SK-N-SH (cell line): ENCODE measurements at regions not wholly inside any gene's neighbourhood (a gene's known extent, or its start where the extent isn't known, plus 50 kb on each side); places are given as distances from the start of the nearest gene placed in this dataset.

Experiments
- CTCF ChIA-PET: fragments of 300-600, 350-600 bp; formaldehyde crosslinking; extraction: SDS; loops from one replicate; lab custom pipeline; 2021; lab: Yijun Ruan, JAX
- POLR2A ChIA-PET: fragments of 350-600 bp; sonication (Branson Sonifier 250); formaldehyde crosslinking; extraction: SDS; loops from one replicate; lab custom pipeline; 2020; ENCODE audit warnings: antibody characterized with exemption, inconsistent platforms; lab: Yijun Ruan, JAX
- DNase-seq: peaks from one replicate; pipeline ENCODE4 v3.0.0; 2012
- H2AFZ ChIP-seq: fragments of 200-600 bp; sonication (generic); 2 replicates; pipeline ENCODE4 v1.8.1; 2016; ENCODE audit warnings: antibody characterized with exemption, mild to moderate bottlenecking, low read depth
- H3F3A ChIP-seq: fragments of 200-600 bp; sonication (generic); replicated peaks from 2 replicates; pipeline ENCODE3; 2016; ENCODE audit warnings: antibody characterized with exemption, mild to moderate bottlenecking; ENCODE audit not compliant: insufficient read depth
- H3K27ac ChIP-seq, 2 experiments: fragments of 200-500 bp in 1 of 2; fragments of 200-600 bp in 1 of 2; sonication (Bioruptor generic) in 1 of 2; sonication (generic), shearing (Covaris generic) in 1 of 2; 2 replicates each; pipeline versions ENCODE4 v1.5.1 to v1.6.1; 2014 to 2016; ENCODE audit warnings: low read depth in 2 of 2, inconsistent platforms in 1 of 2, low read length in 1 of 2, mild to moderate bottlenecking in 1 of 2, mixed read lengths in 1 of 2
- H3K27me3 ChIP-seq: fragments of 200-600 bp; sonication (generic), shearing (Covaris generic); 2 replicates; pipeline ENCODE4 v1.6.1; 2016; ENCODE audit warnings: mixed run types; ENCODE audit not compliant: insufficient read depth
- H3K36me3 ChIP-seq, 2 experiments: fragments of 200-500 bp in 1 of 2; fragments of 200-600 bp in 1 of 2; sonication (Bioruptor generic) in 1 of 2; sonication (generic) in 1 of 2; replicated peaks in 1 of 2; 2 replicates each; pipeline versions ENCODE3 to v1.5.1; 2014 to 2016; ENCODE audit warnings: low read length in 1 of 2, mild to moderate bottlenecking in 1 of 2; ENCODE audit not compliant: insufficient read depth in 2 of 2, control insufficient read depth in 1 of 2
- H3K4me1 ChIP-seq, 2 experiments: fragments of 200-500 bp in 1 of 2; fragments of 200-600 bp in 1 of 2; sonication (Bioruptor generic) in 1 of 2; sonication (generic), shearing (Covaris generic) in 1 of 2; 2 replicates each; pipeline versions ENCODE4 v1.5.1 to v1.6.1; 2014 to 2016; ENCODE audit warnings: low read depth in 1 of 2, low read length in 1 of 2, mixed run types in 1 of 2; ENCODE audit not compliant: insufficient read depth in 2 of 2, control insufficient read depth in 1 of 2
- H3K4me2 ChIP-seq: fragments of 200-600 bp; sonication (generic), shearing (Covaris generic); 2 replicates; pipeline ENCODE4 v1.6.1; 2017; ENCODE audit warnings: mixed run types
- H3K4me3 ChIP-seq, 2 experiments: fragments of 200-500 bp in 1 of 2; fragments of 200-600 bp in 1 of 2; sonication (Bioruptor generic) in 1 of 2; sonication (generic), shearing (Covaris generic) in 1 of 2; 2 replicates each; pipeline versions ENCODE4 v1.5.1 to v1.8.1; 2014 to 2016; ENCODE audit warnings: low read depth in 2 of 2, inconsistent platforms in 1 of 2, low read length in 1 of 2, mild to moderate bottlenecking in 1 of 2, mixed read lengths in 1 of 2, moderate library complexity in 1 of 2
- H3K79me2 ChIP-seq: fragments of 200-600 bp; sonication (generic); 2 replicates; pipeline ENCODE4 v1.8.1; 2017; ENCODE audit warnings: mild to moderate bottlenecking; ENCODE audit not compliant: insufficient read depth
- H3K9ac ChIP-seq: fragments of 200-600 bp; sonication (generic); 2 replicates; pipeline ENCODE4 v1.6.1; 2017; ENCODE audit warnings: mixed run types
- H3K9me2 ChIP-seq: fragments of 200-600 bp; sonication (generic); 2 replicates; pipeline ENCODE4 v1.6.1; 2017; ENCODE audit warnings: mixed run types
- H3K9me3 ChIP-seq: fragments of 200-600 bp; sonication (generic); 2 replicates; pipeline ENCODE4 v1.6.1; 2017; ENCODE audit warnings: mixed run types, mild to moderate bottlenecking, moderate library complexity
- H4K20me1 ChIP-seq: fragments of 200-600 bp; sonication (generic); 2 replicates; pipeline ENCODE4 v1.6.1; 2017; ENCODE audit warnings: mild to moderate bottlenecking, mixed run types; ENCODE audit not compliant: insufficient read depth
- EP300 ChIP-seq, 2 experiments: IDR thresholded peaks; 2 replicates each; pipeline versions ENCODE4 v1.4.0 to v1.6.1; 2012; ENCODE audit warnings: borderline replicate concordance in 1 of 2, low read depth in 1 of 2, low read length in 1 of 2
- EZH2phosphoT487 ChIP-seq: fragments of 200-600 bp; sonication (generic); IDR thresholded peaks from 2 replicates; pipeline ENCODE4 v1.6.1; 2017; ENCODE audit warnings: low read depth, mixed run types, mild to moderate bottlenecking, antibody characterized with exemption, moderate library complexity, borderline replicate concordance
- FOXJ3 ChIP-seq: sonication (generic); formaldehyde crosslinking; IDR thresholded peaks from 2 replicates; pipeline ENCODE4 v1.5.1; 2020; ENCODE audit warnings: mild to moderate bottlenecking, missing genetic modification reagents
- GABPA ChIP-seq: IDR thresholded peaks from 2 replicates; pipeline ENCODE4 v1.4.0; 2012; ENCODE audit warnings: low read depth, mild to moderate bottlenecking
- JUND ChIP-seq: IDR thresholded peaks from 2 replicates; pipeline ENCODE4 v1.4.0; 2012
- MEF2A ChIP-seq: IDR thresholded peaks from 2 replicates; pipeline ENCODE4 v1.4.0; 2012; ENCODE audit warnings: low read depth, borderline replicate concordance
- MXI1 ChIP-seq: IDR thresholded peaks from 2 replicates; pipeline ENCODE4 v1.6.1; 2012; ENCODE audit warnings: mild to moderate bottlenecking, low read depth, low read length, improper control_type of control experiment
- NRF1 ChIP-seq: IDR thresholded peaks from 2 replicates; pipeline ENCODE4 v1.6.1; 2012; ENCODE audit warnings: low read depth, mild to moderate bottlenecking, low read length
- PBX3 ChIP-seq: IDR thresholded peaks from 2 replicates; pipeline ENCODE4; 2012
- POLR2AphosphoS5 ChIP-seq: IDR thresholded peaks from 2 replicates; pipeline ENCODE4 v1.6.1; 2012; ENCODE audit warnings: low read depth, low read length
- RAD21 ChIP-seq: IDR thresholded peaks from 2 replicates; pipeline ENCODE4 v1.6.1; 2012; ENCODE audit warnings: mild to moderate bottlenecking, low read length
- RCOR1 ChIP-seq: fragments of 150-350 bp; IDR thresholded peaks from 2 replicates; pipeline ENCODE4 v1.6.1; 2017; ENCODE audit warnings: antibody characterized with exemption, low read length
- REST ChIP-seq: IDR thresholded peaks from 2 replicates; pipeline ENCODE4 v1.6.1; 2012; ENCODE audit warnings: mild to moderate bottlenecking, low read depth, low read length, moderate library complexity
- RXRA ChIP-seq: IDR thresholded peaks from 2 replicates; pipeline ENCODE4 v1.4.0; 2012; ENCODE audit warnings: low read depth, mild to moderate bottlenecking, borderline replicate concordance
- SMC3 ChIP-seq: IDR thresholded peaks from 2 replicates; pipeline ENCODE4 v1.6.1; 2012; ENCODE audit warnings: low read depth, low read length, improper control_type of control experiment
- TAF1 ChIP-seq: IDR thresholded peaks from 2 replicates; pipeline ENCODE4 v1.6.1; 2012; ENCODE audit warnings: low read depth, mild to moderate bottlenecking, low read length, moderate library complexity, borderline replicate concordance
- TEAD4 ChIP-seq: IDR thresholded peaks from 2 replicates; pipeline ENCODE4 v1.4.0; 2012; ENCODE audit warnings: mild to moderate bottlenecking, borderline replicate concordance; ENCODE audit not compliant: insufficient read depth
- USF2 ChIP-seq: fragments of 150-350 bp; IDR thresholded peaks from 2 replicates; pipeline ENCODE4 v1.6.1; 2017; ENCODE audit warnings: antibody characterized with exemption, low read length, low read depth, borderline replicate concordance
- WGBS: methylation state at CpG from one replicate; pipeline ENCODE4 v1.1.6; 2017; ENCODE audit warnings: low lambda C conversion rate; 5-methylcytosine and 5-hydroxymethylcytosine counted together

- TF ChIP-seq PBX3 = peak; percentile 29; the same call in 1 of the 2 replicates
- TF ChIP-seq TAF1 = no peak
- no peak for TF ChIP-seq EZH2phosphoT487
- no peak for TF ChIP-seq POLR2AphosphoS5
- no peak for TF ChIP-seq MEF2A
- TF ChIP-seq SMC3 = no peak
- TF ChIP-seq RCOR1 = no peak
- no peak for TF ChIP-seq USF2
These were observed 75.7 kb upstream of the RRP15 start (continued) for GRCh38 chr1:218209351-218209861.

GRCh38 chr1:218211241-218211640, 73.9 kb upstream of the RRP15 start:
- no peaks in the 10 kb centered on the region for H3K9me3 ChIP-seq
- no peaks in the 10 kb centered on the region for H3K27me3 ChIP-seq
- DNase-seq = no peak
- POLR2A ChIA-PET = no interaction called here
- 0 out of 2 replicates have a peak overlapping the region, but pooled peaks have one; percentile 15 for H2AFZ ChIP-seq
- H3K36me3 ChIP-seq = no peaks in the 10 kb centered on the region
- peaks cover 14% of the 10 kb centered on the region for H3F3A ChIP-seq
- H3K4me2 ChIP-seq = peak overlapping the region; percentile 26; the same call in 1 of the 2 replicates
- no peaks in the 10 kb centered on the region for H3K9me2 ChIP-seq
- peaks cover 0 to 23% of the 10 kb centered on the region in 2 experiments; a peak in 2 of 4 replicates for H3K4me1 ChIP-seq
- no peak overlapping the region for H3K9ac ChIP-seq
- no peak overlapping the region for H3K4me3 ChIP-seq
- H3K27ac ChIP-seq = peak overlapping the region in 1 of 2 experiments; percentile 34; a peak in 1 of 4 replicates
- no peak for TF ChIP-seq EP300 (IDR thresholded peaks at IDR 0.05; ENCODE audit: borderline replicate concordance in 1 of 2, low read depth in 1 of 2, low read length in 1 of 2)
- 0 out of 2 replicates have a peak, but pooled peaks have one; percentile 36 for TF ChIP-seq TEAD4
- 0 out of 2 replicates have a peak, but pooled peaks have one; percentile 10 for TF ChIP-seq JUND
- TF ChIP-seq, all 33 proteins: peak for 2
- Histone ChIP-seq H3K79me2 (no peaks in the 10 kb centered on the region), H4K20me1 (no peaks in the 10 kb centered on the region)
- CTCF ChIA-PET = no interaction called here

GRCh38 chr1:218217040-218217439, 68.1 kb upstream of the RRP15 start:
- Histone ChIP-seq H3K9ac (no peak overlapping the region), H3F3A (no peaks in the 10 kb centered on the region), H3K4me3 (no peak overlapping the region), H3K9me2 (no peaks in the 10 kb centered on the region), H3K27ac (no peak overlapping the region), H4K20me1 (no peaks in the 10 kb centered on the region), H3K4me1 (no peaks in the 10 kb centered on the region), H2AFZ (no peak overlapping the region), H3K79me2 (no peaks in the 10 kb centered on the region), H3K36me3 (no peaks in the 10 kb centered on the region), H3K9me3 (no peaks in the 10 kb centered on the region), H3K4me2 (no peak overlapping the region), H3K27me3 (no peaks in the 10 kb centered on the region)
- ChIA-PET POLR2A (interaction anchor here (0.6 kb wide), 1 partner anchor 1830 kb away, joined by 3 read pairs; no protein-coding TSS in a partner anchor), CTCF (no interaction called here)
- DNase-seq = no peak
- 81% methylated on average over 4 of the region's 4 CpGs for WGBS
- TF ChIP-seq PBX3 (no peak), NRF1 (no peak), EZH2phosphoT487 (no peak), RAD21 (no peak), REST (no peak), EP300 (IDR thresholded peaks at IDR 0.05; ENCODE audit: borderline replicate concordance in 1 of 2, low read depth in 1 of 2, low read length in 1 of 2) (no peak), FOXJ3 (CRISPR knock-in tag) (no peak), GABPA (no peak), RXRA (no peak), MXI1 (no peak)
